GM18870 (cell line): ENCODE measurements at regions not wholly inside any gene's neighbourhood (a gene's known extent, or its start where the extent isn't known, plus 50 kb on each side); places are given as distances from the start of the nearest gene placed in this dataset.
"Not testable (repeated sequence)": the region's sequence is repeated elsewhere in the genome, so short reads cannot be mapped to it uniquely, and the experiment has no call there.

Experiments used
- ATAC-seq: cut with Tn5 transposase; IDR thresholded peaks from one replicate; pipeline ENCODE4 v1.9.1; 2021; ENCODE audit warnings: moderate library complexity; ENCODE audit not compliant: unreplicated experiment

GRCh38 chr2:194095359-194095758, 1561.7 kb upstream of the SLC39A10 start:
- ATAC-seq = no peak

- no peak for ATAC-seq
These were observed 1566.6 kb upstream of the SLC39A10 start for GRCh38 chr2:194090251-194090905.

- no peak for ATAC-seq
These were observed 1569.7 kb upstream of the SLC39A10 start for GRCh38 chr2:194087089-194087958.

GRCh38 chr2:194086129-194086528, 1570.9 kb upstream of the SLC39A10 start:
- ATAC-seq = no peak

GRCh38 chr2:194079989-194080388, 1577.0 kb upstream of the SLC39A10 start:
- no peak for ATAC-seq

- no peak for ATAC-seq
These were observed 1579.7 kb upstream of the SLC39A10 start for GRCh38 chr2:194077366-194077765.

- ATAC-seq = no peak
These were observed 1594.6 kb upstream of the SLC39A10 start for GRCh38 chr2:194062401-194062800.

- ATAC-seq = no peak
These were observed 1596.8 kb upstream of the SLC39A10 start for GRCh38 chr2:194060269-194060668.

- no peak for ATAC-seq
These were observed 1602.7 kb upstream of the SLC39A10 start for GRCh38 chr2:194054313-194054712.

GRCh38 chr2:194044321-194044720, 1612.7 kb upstream of the SLC39A10 start:
- ATAC-seq = no peak

GRCh38 chr2:194021130-194021529, 1635.9 kb upstream of the SLC39A10 start:
- not testable (repeated sequence) for ATAC-seq

GRCh38 chr2:194020155-194020554, 1636.9 kb upstream of the SLC39A10 start:
- ATAC-seq = no peak

- no peak for ATAC-seq
These were observed 1641.3 kb upstream of the SLC39A10 start for GRCh38 chr2:194015751-194016150.

GRCh38 chr2:194014639-194015038, 1642.4 kb upstream of the SLC39A10 start:
- no peak for ATAC-seq

- ATAC-seq = no peak
These were observed 1652.3 kb upstream of the SLC39A10 start for GRCh38 chr2:194004590-194005206.

GRCh38 chr2:194003911-194004310, 1653.1 kb upstream of the SLC39A10 start:
- no peak for ATAC-seq

- ATAC-seq = no peak
These were observed 1654.2 kb upstream of the SLC39A10 start for GRCh38 chr2:194002699-194003368.

- no peak for ATAC-seq
These were observed 1666.2 kb upstream of the SLC39A10 start for GRCh38 chr2:193990868-193991267.

GRCh38 chr2:193989645-193990044, 1667.4 kb upstream of the SLC39A10 start:
- no peak for ATAC-seq

- ATAC-seq = no peak
These were observed 1668.2 kb upstream of the SLC39A10 start for GRCh38 chr2:193988784-193989183.

- no peak for ATAC-seq
These were observed 1671.8 kb upstream of the SLC39A10 start for GRCh38 chr2:193985272-193985671.
